ENCODE measurements at regions not wholly inside any gene's neighbourhood (a gene's known extent, or its start where the extent isn't known, plus 50 kb on each side); places are given as distances from the start of the nearest gene placed in this dataset.
"Not testable (repeated sequence)": the region's sequence is repeated elsewhere in the genome, so short reads cannot be mapped to it uniquely, and the experiment has no call there.

- no peak for DNase-seq
Observed at GRCh38 chr6:90463359-90463758, 123.5 kb downstream of the MAP3K7 start.

- no peak for DNase-seq
Observed at GRCh38 chr6:90462102-90462501, 124.8 kb downstream of the MAP3K7 start.

GRCh38 chr6:90461383-90461782 lies 125.5 kb downstream of the MAP3K7 start:
- no peak for DNase-seq

GRCh38 chr6:90460051-90460450 lies 126.8 kb downstream of the MAP3K7 start:
- DNase-seq = no peak

GRCh38 chr6:90459225-90459758 lies 127.6 kb downstream of the MAP3K7 start:
- DNase-seq = no peak

GRCh38 chr6:90458353-90459224 lies 128.3 kb downstream of the MAP3K7 start:
- DNase-seq = no peak

GRCh38 chr6:90457867-90458259 lies 129.0 kb downstream of the MAP3K7 start:
- DNase-seq = no peak

- not testable (repeated sequence) for DNase-seq
Observed at GRCh38 chr6:90456997-90457866, 129.6 kb downstream of the MAP3K7 start.

- DNase-seq = no peak
Observed at GRCh38 chr6:90456001-90456400, 130.9 kb downstream of the MAP3K7 start.

- DNase-seq = no peak
Observed at GRCh38 chr6:90454836-90455427, 131.9 kb downstream of the MAP3K7 start.

- DNase-seq = no peak
Observed at GRCh38 chr6:90450268-90450953, 136.5 kb downstream of the MAP3K7 start.

GRCh38 chr6:90449311-90449710 lies 137.6 kb downstream of the MAP3K7 start:
- DNase-seq = no peak

- no peak for DNase-seq
Observed at GRCh38 chr6:90448836-90449235, 138.0 kb downstream of the MAP3K7 start.

GRCh38 chr6:90446164-90446563 lies 140.7 kb downstream of the MAP3K7 start:
- DNase-seq = no peak

GRCh38 chr6:90445533-90446108 lies 141.3 kb downstream of the MAP3K7 start:
- DNase-seq = no peak

GRCh38 chr6:90444160-90444714 lies 142.6 kb downstream of the MAP3K7 start:
- DNase-seq = no peak

- DNase-seq = no peak
Observed at GRCh38 chr6:90442366-90442765, 144.5 kb downstream of the MAP3K7 start.

- no peak for DNase-seq
Observed at GRCh38 chr6:90440586-90441283, 144.1 kb upstream of the BACH2 start.

GRCh38 chr6:90439586-90439985 lies 142.9 kb upstream of the BACH2 start:
- DNase-seq = no peak

- no peak for DNase-seq
Observed at GRCh38 chr6:90436403-90436802, 139.8 kb upstream of the BACH2 start.

Data from hypothalamus (tissue), 51 donors.